Testis (tissue), 2 donors: ENCODE measurements at regions not wholly inside any gene's neighbourhood (a gene's known extent, or its start where the extent isn't known, plus 50 kb on each side); places are given as distances from the start of the nearest gene placed in this dataset.

ENCODE experiments used
- CTCF ChIP-seq, 3 experiments: fragments of 450-650 bp in 2 of 3; fragments of 200-600 bp in 1 of 3; sonication (generic) in 1 of 3; IDR thresholded peaks; one replicate each; pipeline ENCODE4 v1.5.1; 2016 to 2019; ENCODE audit warnings: antibody characterized with exemption in 3 of 3, mild to moderate bottlenecking in 2 of 3, moderate library complexity in 1 of 3
- POLR2A ChIP-seq: fragments of 450-650 bp; IDR thresholded peaks from one replicate; pipeline ENCODE4 v1.6.1; 2017; ENCODE audit warnings: antibody characterized with exemption, mild to moderate bottlenecking, moderate library complexity

GRCh38 chr15:36472672-36473071 lies 106.8 kb upstream of the CDIN1 start:
- TF ChIP-seq CTCF (IDR thresholded peaks at IDR 0.05) (no peak), POLR2A (no peak)
